ENCODE measurements at regions not wholly inside any gene's neighbourhood (a gene's known extent, or its start where the extent isn't known, plus 50 kb on each side); places are given as distances from the start of the nearest gene placed in this dataset.

DNA sequence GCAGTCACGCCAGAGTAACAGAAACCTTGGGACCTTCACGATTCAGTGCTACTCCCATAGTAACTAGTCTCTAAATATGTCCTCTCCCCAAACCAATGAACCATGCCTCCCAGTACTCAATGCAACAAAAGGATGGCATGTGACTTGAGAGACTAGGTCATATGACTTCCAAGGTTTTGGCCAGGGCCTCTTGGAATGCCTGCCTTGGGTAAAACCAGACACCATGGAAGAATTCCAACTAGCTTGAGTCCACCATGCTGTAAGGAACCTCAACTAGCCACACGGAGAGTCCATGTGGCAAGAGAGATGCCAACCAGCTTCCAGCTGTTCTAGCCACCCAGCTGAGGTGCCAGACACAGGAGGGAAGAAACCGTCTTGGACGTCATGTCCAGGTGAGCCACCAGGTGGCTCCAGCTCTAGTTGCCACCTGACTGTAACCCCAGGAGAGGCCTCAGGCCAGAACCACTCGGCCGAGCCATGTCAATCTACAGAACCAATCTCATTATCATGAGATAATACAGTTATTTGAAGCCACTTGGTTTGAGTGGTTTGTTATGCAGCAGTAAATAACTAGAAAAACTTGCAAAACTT is 115.0 kb downstream of the SYF2 start:
- TF ChIP-seq POLR2A (IDR thresholded peaks at IDR 0.05), result no peak
- TF ChIP-seq, protein P1, sequence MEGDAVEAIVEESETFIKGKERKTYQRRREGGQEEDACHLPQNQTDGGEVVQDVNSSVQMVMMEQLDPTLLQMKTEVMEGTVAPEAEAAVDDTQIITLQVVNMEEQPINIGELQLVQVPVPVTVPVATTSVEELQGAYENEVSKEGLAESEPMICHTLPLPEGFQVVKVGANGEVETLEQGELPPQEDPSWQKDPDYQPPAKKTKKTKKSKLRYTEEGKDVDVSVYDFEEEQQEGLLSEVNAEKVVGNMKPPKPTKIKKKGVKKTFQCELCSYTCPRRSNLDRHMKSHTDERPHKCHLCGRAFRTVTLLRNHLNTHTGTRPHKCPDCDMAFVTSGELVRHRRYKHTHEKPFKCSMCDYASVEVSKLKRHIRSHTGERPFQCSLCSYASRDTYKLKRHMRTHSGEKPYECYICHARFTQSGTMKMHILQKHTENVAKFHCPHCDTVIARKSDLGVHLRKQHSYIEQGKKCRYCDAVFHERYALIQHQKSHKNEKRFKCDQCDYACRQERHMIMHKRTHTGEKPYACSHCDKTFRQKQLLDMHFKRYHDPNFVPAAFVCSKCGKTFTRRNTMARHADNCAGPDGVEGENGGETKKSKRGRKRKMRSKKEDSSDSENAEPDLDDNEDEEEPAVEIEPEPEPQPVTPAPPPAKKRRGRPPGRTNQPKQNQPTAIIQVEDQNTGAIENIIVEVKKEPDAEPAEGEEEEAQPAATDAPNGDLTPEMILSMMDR (IDR thresholded peaks at IDR 0.05), result peak in 3 of 6 experiments; percentile 4 to 18 (median 9)

All from thyroid gland (tissue), 4 donors.